Brain microvascular endothelial cell (primary cell): ENCODE measurements at regions not wholly inside any gene's neighbourhood (a gene's known extent, or its start where the extent isn't known, plus 50 kb on each side); places are given as distances from the start of the nearest gene placed in this dataset.

ENCODE experiments used
- DNase-seq: peaks from one replicate; pipeline ENCODE4 v3.0.0-alpha.2; 2020
- H3K27ac ChIP-seq: fragments of 250-450 bp; sonication (Bioruptor Pico); 2 replicates; pipeline ENCODE4 v1.5.1; 2020; ENCODE audit warnings: mild to moderate bottlenecking, moderate library complexity
- H3K27me3 ChIP-seq: fragments of 250-450 bp; sonication (Bioruptor Pico); replicated peaks from 2 replicates; pipeline ENCODE4 v1.5.1; 2020; ENCODE audit warnings: mild to moderate bottlenecking
- H3K36me3 ChIP-seq: fragments of 250-450 bp; sonication (Bioruptor Pico); replicated peaks from 2 replicates; pipeline ENCODE4 v1.5.1; 2020; ENCODE audit warnings: mild to moderate bottlenecking
- H3K4me3 ChIP-seq: 2 replicates; pipeline ENCODE4 v1.5.1; 2011; ENCODE audit warnings: low read depth, mild to moderate bottlenecking, control low read depth, low read length, moderate library complexity
- in situ Hi-C: cut with HindIII; loops from 2 replicates; pipeline ENCODE4 v1.10.0; 2017; ENCODE audit warnings: low sequenced_read_pairs, low pct_ligation_motif_present
- TF ChIP-seq, protein P1 (sequence below): IDR thresholded peaks from 2 replicates; pipeline ENCODE4 v1.5.1; 2011; ENCODE audit warnings: low read depth, mild to moderate bottlenecking, moderate library complexity, low read length, control low read depth, inconsistent platforms; ENCODE audit errors: missing control alignments

DNA sequence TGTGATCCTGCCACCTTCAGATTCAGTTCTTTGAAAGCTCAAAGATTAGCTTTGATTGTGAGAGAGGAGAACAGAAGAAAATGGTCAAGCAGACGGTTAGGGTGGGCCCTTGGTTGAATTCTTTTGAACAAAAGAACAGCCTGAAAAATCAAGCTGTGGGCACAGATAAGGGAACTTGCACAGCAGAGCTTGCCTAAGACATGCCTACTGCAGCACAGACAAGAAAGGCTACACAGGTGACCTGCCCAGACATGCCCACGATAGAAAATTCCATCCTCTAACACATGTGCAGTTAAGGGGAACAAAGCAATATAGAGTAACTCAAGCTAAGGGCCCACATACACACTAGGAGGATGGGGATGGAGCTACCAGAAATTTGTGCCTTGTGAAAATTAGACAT, 512.5 kb upstream of the LRRC7 start:
- TF ChIP-seq, protein P1, sequence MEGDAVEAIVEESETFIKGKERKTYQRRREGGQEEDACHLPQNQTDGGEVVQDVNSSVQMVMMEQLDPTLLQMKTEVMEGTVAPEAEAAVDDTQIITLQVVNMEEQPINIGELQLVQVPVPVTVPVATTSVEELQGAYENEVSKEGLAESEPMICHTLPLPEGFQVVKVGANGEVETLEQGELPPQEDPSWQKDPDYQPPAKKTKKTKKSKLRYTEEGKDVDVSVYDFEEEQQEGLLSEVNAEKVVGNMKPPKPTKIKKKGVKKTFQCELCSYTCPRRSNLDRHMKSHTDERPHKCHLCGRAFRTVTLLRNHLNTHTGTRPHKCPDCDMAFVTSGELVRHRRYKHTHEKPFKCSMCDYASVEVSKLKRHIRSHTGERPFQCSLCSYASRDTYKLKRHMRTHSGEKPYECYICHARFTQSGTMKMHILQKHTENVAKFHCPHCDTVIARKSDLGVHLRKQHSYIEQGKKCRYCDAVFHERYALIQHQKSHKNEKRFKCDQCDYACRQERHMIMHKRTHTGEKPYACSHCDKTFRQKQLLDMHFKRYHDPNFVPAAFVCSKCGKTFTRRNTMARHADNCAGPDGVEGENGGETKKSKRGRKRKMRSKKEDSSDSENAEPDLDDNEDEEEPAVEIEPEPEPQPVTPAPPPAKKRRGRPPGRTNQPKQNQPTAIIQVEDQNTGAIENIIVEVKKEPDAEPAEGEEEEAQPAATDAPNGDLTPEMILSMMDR, result no peak
- no peak overlapping the region for H3K4me3 ChIP-seq
- H3K36me3 ChIP-seq, result no peaks in the 10 kb centered on the region
- no peak overlapping the region for H3K27ac ChIP-seq
- no peak for DNase-seq
- no peaks in the 10 kb centered on the region for H3K27me3 ChIP-seq
- in situ Hi-C loops, result no loop called here

DNA sequence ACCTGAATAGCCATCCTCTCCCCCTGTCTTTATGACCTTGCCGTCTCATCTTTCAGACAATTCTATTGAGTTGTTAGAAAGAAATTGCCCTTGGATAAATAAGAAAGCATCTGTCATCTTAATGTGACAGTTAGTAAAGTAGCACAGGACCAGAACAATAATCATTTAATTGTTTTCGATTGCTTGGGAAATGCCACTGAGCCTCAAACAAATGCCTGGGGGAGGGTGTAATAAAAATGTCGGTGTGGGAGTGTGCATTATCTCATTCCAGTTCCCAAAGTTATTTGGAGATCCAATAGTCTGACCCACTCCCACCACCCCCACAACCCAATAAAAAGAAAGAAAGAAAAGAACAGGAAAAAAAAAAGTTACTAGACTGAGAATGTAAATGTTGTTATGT, 509.3 kb upstream of the LRRC7 start:
- Histone ChIP-seq H3K36me3 (no peaks in the 10 kb centered on the region), H3K4me3 (no peak overlapping the region), H3K27ac (no peak overlapping the region), H3K27me3 (no peaks in the 10 kb centered on the region)
- DNase-seq, result no peak
- TF ChIP-seq, protein P1, result no peak
- in situ Hi-C loops, result no loop called here

DNA sequence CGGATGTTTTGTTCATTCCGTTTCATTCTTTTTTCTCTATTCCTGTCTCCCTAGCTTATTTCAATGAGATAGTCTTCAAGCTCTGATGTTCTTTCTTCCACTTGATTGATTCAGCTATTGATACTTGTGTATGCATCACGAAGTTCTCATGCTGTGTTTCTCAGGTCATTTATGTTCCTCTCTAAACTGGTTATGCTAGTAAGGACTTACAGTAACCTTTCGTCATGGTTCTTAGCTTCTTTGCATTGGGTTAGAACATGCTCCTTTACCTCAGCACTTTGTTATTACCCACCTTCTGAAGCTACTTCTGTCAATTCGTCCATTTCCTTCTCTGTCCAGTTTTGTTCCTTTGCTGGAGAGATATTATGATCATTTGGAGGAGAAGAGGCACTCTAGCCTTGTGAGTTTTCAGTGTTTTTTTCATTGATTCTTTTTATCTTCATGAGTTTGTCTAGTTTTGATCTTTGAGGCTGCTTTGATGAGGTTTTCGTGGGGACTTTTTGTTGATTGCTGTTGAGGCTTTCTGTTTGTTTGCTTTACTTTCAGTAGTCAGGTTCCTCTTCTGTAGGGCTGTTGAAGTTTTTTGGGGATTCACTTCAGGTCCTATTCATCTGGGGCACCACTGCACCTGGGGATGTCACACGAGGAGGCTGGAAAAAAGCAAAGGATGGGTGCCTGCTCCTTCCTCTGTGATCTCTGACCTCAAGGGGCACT, 496.9 kb upstream of the LRRC7 start:
- no peak for DNase-seq
- H3K36me3 ChIP-seq, result no peaks in the 10 kb centered on the region

DNA sequence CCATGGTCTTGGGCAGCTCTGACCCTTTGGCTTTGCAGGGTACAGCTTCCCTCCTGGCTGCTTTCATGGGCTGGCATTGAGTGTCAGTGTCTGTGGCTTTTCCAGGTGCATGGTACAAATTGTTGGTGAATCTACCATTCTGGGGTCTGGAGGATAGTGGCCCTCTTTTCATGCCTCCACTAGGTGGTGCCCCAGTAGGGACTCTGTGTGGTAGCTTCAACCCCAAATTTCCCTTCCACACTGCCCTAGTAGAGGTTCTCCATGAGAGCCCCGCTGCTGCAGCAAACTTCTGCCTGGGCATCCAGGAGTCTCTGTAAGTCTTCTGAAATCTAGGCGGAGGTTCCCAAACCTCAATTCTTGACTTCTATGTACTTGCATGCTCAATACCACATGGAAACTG, 494.5 kb upstream of the LRRC7 start:
- no peak overlapping the region for H3K4me3 ChIP-seq
- DNase-seq, result no peak
- in situ Hi-C loops, result no loop called here

More for the DNA sequence above, 496.9 kb upstream of the LRRC7 start:
- TF ChIP-seq, protein P1, result no peak
- no peak overlapping the region for H3K27ac ChIP-seq
- in situ Hi-C loops, result no loop called here
- no peak overlapping the region for H3K4me3 ChIP-seq
- H3K27me3 ChIP-seq, result no peaks in the 10 kb centered on the region

DNA sequence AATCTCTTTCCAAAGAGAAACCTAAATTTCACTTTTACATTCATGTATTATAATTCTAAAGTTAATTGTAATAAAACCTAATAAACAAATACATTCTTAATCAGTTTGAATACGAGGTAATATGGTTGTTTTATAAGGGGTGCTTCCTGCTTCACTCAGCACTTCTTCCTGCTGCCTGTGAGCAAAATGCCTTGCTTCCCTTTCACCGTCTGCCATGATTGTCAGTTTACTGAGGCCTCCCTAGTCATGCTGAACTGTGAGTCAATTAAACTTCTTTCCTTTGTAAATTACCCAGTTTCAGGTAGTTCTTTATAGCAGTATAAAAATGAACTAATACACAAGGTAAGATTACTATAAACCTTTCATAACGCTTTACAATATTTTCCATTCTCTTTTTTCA, 491.1 kb upstream of the LRRC7 start:
- TF ChIP-seq, protein P1, result no peak

More for the DNA sequence above, 494.5 kb upstream of the LRRC7 start:
- H3K27me3 ChIP-seq, result no peaks in the 10 kb centered on the region
- H3K36me3 ChIP-seq, result no peaks in the 10 kb centered on the region
- no peak overlapping the region for H3K27ac ChIP-seq
- TF ChIP-seq, protein P1, result no peak

DNA sequence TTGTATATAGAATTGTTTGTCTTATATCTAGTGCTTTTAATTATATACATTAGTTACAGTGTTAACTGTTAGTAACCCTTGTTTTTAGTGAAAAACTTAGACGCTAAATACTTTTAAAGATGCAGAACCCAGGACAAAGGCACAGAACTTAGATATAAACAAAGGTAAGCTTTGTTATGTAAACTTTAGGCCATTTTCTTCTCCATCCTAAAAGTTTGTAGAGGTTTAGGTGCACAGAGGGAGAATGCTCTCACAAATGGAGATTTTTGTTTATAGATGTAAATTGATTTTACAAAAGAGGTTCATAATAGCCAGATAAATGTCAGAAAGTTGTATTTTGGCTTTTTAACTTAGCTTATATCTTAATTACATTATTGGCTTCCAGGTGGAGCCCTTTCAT, 490.5 kb upstream of the LRRC7 start:
- H3K36me3 ChIP-seq, result no peaks in the 10 kb centered on the region
- in situ Hi-C loops, result no loop called here
- H3K27me3 ChIP-seq, result no peaks in the 10 kb centered on the region
- TF ChIP-seq, protein P1, result no peak
- no peak overlapping the region for H3K27ac ChIP-seq
- no peak overlapping the region for H3K4me3 ChIP-seq
- DNase-seq, result no peak

More for the DNA sequence above, 491.1 kb upstream of the LRRC7 start:
- Histone ChIP-seq H3K27me3 (no peaks in the 10 kb centered on the region), H3K27ac (no peak overlapping the region), H3K4me3 (no peak overlapping the region), H3K36me3 (no peaks in the 10 kb centered on the region)
- in situ Hi-C loops, result no loop called here
- DNase-seq, result no peak
